A204.1 (cell line): ENCODE measurements at regions not wholly inside any gene's neighbourhood (a gene's known extent, or its start where the extent isn't known, plus 50 kb on each side); places are given as distances from the start of the nearest gene placed in this dataset.
"Not testable (repeated sequence)": the region's sequence is repeated elsewhere in the genome, so short reads cannot be mapped to it uniquely, and the experiment has no call there.

ENCODE experiments used
- FAIRE-seq: peaks from 2 replicates; lab custom pipeline; 2012; peaks lifted over from hg19 to GRCh38; lab: Jason Lieb, UNC

DNA sequence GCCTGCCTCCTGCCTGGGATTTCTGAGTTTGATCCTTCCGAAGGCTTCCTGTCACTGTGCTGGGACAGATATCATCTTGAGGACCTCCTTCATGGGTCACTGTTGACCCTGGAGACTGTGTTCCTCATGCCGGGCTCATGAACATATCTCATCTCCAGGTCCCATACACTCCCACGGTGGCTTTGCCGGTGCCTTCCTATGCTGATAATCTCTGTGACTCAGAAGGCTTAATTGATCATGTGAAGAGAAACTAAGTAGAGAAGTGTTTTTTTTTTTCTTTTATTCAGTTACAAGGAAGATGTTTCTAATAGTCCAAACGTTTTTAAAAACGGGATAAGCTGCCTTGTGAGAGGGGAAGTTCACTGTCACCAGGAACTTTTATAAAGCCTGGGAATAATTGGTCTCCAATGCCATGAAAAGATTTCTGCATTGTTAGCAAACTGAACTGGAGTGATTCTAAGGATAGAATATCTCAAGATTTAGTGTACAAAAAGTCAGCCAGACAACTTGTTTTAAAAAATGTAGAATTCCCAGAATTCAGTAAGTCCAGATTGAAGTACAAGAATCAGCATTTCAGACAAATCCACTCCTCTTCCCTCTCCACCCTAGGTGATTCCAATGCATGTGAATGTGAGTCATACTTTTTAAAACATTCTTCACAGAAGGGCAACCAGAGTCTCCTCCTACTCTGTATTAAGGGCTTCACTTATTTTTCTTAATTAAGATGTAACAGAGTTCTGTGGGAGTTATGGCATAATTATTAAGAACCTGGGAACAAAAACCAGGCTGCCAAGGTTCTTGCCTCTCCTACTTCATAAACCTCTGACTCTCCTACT lies 139.8 kb upstream of the LGR5 start:
- FAIRE-seq, result no peak

DNA sequence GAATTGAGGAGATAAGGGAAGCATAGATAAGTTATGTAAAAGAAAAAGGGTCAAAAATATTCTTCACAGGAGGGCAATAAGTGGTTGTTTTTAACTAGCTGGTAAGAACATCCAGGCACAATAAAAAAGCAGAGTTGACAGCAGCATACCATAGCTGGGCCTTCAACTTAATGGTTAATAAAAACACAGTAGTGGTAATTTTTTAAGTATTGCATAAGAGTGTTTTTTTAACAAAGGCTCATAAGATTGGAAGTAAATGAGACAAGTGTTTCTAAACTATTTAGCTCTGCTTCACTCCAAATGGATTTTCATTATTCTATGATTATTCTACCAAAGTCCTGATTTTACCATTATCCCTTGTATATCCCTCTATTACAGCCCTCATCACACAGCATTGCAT lies 140.1 kb upstream of the TSPAN8 start:
- FAIRE-seq, result no peak

DNA sequence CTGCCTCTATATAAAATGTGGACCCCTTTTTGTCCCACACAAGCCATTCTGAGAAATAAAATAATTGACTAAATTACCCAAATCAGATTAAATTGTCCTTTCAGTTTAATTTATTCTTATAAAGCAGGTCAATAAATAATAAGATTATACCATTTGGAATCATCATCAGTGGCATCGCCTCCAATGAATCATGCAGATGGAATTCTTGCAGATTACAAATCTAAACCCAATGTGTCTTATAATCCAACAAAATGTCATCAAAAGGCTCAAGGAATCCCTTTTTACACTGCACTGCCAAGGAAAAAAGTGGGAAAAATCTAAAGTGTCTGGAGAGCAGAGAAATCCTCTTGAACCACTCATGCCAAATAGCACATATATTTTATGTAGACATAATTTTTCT lies 138.2 kb upstream of the TSPAN8 start:
- no peak for FAIRE-seq

DNA sequence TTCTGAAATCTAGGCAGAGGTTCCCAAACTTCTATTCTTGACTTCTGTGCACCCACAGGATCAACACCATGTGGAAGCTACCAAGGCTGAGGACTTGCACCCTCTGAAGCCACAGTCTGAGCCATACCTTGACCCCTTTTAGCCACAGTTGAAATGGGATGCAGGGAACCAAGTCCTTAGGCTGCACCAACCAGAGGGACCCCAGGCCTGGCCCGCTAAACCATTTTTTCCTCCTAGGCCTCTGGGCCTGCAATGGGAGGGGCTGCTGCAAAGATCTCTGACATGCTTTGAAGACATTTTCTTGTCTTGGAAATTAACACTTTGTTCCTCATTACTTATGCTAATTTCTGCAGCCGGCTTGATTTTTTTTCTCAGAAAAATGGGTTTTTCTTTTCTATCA lies 133.9 kb upstream of the TSPAN8 start:
- no peak for FAIRE-seq

DNA sequence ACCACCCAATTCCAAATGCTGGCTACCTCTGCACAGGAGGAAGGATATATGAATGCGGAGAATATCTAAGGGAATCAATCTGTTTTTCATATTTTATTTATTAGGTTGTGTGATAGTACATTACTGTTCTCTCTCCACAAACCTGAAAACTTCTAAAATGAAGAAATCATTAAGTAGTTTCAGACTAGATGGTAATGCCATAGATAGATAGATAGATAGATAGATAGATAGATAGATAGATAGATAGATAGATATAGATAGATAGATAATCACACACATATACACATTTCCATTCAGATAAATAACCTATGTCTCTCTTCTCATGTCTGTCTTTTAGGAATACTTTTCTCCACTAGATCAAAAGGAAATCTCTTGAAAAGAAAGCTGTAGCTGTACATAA lies 126.1 kb upstream of the TSPAN8 start:
- FAIRE-seq, result no peak

DNA sequence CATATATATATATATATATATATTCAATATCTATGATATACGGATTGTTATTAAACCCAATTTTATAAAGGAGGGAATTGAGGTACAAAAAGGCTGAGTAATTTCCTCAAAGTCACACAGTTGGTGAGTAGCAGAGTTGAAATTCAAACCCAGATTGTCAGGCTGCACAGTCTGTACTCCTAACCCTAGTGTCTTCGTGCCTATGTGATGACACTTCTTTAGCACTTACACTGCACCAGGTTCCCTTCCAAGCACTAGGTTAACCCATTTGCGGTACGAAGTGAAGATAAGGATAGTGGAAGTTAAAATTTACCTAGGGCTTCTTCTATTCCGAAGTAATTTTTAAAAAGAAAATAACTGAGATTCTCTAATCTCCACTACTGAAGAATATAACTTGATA lies 125.1 kb upstream of the TSPAN8 start:
- FAIRE-seq, result no peak

DNA sequence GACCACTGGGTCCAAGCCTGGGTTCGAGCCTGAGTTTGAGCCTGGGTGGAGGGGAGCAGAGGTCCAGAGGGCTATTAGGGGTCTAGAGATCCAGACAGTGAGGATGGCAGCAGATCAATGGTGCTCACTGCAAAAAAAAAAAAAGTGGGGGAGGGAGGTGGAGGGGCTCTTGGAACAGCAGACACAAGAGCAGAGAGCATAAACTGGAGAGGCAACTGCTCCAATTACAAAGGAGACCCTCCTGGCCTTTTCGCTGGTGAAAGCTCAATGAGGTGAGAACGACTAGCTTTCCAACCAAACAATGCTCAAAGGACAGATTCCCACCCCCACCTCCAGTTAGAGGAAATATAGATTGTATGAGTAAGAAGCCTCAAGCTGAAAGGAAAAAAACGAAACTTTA lies 124.2 kb upstream of the TSPAN8 start:
- FAIRE-seq, result no peak

DNA sequence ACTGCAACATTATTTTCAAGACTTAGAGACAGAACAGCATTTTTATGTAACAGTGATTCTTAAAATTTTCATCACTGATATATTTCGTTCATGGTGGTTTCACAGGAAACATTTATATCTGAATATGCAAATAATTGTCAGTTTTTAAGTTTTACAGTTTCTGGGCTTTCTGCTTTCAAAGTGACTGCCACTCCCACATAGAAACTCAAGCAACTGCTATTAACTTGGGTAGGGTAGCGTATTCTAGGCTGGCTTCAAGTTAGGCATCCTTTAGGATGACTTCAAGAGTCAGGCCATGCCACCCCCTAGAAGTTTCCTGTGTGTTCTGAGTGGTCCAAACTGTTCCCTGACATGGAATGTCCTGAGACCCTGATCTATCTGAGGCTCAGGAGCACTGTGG lies 123.6 kb upstream of the TSPAN8 start:
- no peak for FAIRE-seq

DNA sequence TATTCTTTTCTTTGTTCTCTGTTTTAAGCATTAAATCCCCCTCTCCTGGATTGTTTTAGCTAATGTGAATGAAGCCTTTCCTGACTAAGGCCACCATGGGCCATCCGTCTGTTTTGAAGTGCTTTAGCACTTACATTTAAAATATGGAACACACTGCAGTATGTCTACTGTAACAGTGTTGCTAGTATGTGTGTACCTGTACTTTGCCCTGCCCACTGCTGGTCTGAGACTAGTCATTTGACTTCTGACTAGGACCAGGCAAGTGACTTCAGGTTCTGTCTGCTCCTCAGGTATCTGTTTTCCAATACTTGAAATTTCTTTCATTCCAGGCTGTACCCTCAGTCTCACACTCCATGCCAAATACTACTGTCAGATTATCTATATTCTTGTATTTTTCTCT lies 120.1 kb upstream of the TSPAN8 start:
- FAIRE-seq, result no peak

DNA sequence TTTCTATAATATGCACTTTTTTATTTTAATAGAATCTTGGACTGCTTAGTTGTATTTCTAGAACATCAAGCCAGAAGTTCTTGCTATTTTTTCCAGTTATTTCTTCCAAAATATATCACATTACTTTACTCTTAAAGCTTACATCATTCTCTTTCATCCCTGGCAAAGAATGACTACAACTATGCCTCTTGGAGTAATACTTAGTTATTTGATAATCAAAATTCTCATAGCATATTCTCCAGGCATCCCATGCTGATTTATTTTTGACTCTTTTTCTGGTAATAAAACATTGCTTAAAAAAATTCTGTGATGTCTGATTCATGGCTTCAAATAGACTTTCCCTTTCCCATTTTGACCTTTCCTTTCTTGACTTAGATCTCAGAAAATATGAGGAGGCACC lies 118.7 kb upstream of the TSPAN8 start:
- no peak for FAIRE-seq

DNA sequence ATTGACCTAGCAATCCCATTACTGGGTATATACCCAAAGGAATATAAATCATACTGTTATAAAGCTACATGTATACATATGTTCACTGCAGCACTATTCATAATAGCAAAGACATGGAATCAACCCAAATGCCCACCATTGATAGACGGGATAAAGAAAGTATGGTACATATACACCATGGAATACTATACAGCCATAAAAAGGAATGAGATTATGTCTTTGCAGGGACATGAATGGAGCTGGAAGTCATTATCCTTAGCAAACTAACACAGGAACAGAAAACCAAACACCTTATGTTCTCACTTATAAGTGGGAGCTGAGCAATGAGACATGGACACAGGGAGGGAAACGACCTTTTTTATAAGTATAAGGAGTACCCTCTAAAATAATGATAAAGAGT lies 113.0 kb upstream of the TSPAN8 start:
- FAIRE-seq, result not testable (repeated sequence)

DNA sequence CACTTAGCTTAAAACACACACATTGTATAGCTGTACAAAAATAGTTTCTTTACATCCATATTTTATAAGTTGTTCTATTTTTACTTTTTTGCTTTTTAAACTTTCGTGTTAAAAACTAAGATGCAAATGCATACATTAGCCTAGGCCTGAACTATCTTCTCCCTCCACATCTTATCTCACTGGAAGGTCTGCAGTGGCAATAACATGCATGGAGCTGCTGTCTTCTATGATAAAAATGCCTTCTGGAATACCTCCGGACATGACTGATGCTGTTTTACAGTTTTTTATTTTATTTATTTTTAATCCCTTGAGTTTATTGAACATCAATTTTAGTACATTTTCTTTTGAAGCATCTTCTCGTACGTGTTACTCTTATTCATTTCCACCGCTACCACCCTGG lies 112.3 kb upstream of the TSPAN8 start:
- no peak for FAIRE-seq

DNA sequence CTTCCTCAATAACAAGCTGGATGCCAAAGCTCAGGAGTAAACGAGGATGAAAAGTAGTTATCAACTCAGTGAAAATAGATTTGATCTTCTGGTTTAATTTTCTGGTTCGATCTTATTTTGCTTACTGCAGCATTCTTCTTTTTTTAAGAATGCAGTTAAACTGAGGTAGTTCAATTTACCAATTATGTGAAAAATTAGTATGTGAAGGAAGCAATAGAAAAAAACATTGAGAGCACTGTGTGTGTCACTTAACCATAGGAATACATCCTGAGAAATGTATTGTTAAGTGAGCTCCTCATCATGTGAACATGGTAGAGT lies 111.4 kb upstream of the TSPAN8 start:
- no peak for FAIRE-seq

DNA sequence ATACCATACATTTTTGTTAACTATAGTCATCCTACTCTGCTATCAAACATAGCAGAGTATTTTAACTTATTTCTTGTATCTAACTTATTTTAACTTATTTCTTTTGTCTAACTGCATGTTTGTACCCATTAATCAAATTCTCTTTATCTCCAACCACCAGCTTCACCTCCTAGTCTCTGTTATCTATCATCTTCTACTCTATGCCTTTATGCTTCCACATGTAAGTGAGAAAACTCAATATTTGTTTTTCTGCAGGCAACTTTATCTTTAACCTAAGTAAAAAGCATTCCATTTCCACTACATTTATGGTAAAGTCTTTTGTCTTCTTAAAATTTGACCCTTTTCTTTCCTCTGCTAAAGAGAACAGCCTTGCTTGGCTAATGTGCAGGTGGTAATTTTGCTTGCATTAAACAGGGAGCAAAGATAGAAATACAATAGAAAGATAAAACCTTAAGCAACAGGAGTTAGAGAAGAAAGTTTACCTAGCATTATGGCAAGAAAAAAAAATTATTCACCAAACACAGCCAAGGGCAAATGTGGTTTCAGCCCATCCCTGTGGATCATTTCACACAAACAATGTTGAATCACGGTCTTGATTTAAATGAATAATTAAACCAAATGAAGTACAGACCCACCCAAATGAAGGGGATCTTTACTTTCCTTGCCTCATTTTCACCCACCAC lies 110.9 kb upstream of the TSPAN8 start:
- no peak for FAIRE-seq

DNA sequence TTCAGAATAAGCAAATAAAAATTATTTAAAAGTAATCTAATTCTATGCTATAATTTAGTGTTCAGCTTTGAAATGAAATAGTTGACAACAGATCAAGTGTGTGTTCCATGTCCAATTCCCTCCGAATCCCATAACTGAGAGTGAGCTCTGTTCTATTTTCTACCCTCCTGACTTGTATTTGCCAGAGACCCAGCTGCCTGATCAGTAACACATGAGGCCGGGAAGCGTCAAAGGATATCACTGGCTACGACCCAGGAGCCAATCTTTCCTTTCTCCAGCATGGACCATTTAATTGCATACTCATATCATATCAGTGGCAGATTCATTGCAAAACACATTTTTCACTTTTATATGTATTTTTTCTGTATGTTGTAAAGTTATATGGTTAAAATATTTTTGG lies 108.8 kb upstream of the TSPAN8 start:
- no peak for FAIRE-seq

DNA sequence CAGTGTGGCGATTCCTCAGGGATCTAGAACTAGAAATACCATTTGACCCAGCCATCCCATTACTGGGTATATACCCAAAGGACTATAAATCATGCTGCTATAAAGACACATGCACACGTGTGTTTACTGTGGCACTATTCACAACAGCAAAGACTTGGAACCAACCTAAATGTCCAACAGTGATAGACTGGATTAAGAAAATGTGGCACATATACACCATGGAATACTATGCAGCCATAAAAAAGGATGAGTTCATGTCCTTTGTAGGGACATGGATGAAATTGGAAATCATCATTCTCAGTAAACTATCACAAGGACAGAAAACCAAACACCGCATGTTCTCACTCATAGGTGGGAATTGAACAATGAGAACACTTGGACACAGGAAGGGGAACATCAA lies 107.9 kb upstream of the TSPAN8 start:
- not testable (repeated sequence) for FAIRE-seq

DNA sequence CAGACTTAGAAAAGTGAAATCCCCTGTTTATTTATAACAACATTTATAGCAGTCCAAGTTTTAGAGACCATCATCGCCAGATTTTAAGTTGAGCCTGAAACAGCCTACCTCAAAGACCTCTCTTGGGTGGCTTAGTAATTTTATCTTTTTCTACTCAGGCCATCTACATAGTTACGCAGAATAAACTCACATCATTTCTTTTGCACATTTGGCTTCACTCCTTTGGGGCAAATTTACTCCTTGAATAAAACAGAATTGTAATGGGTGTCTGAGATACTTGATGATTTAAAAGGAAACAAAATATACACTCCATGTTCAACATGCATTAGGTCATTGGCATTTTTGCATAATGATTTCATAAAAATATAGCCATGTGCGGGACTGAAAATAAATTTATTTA lies 104.7 kb upstream of the TSPAN8 start:
- no peak for FAIRE-seq

DNA sequence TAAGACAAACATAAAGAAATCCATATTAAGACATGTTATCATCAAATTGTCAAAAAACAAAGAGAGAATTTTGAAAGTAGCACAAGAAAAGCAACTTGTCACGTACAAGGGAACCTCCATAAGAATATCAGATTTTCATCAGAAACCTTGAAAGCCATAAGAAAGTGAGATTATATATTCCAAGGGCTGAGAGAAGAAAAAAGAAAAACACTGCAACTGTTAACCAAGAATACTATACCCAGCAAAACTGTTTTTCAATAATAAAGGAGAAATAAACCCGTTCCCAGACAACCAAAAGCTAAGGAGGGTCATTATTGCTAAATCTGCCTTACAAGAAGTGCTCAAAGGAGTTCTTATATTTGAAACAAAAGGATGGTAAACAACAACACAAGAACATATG lies 94.7 kb upstream of the TSPAN8 start:
- no peak for FAIRE-seq

DNA sequence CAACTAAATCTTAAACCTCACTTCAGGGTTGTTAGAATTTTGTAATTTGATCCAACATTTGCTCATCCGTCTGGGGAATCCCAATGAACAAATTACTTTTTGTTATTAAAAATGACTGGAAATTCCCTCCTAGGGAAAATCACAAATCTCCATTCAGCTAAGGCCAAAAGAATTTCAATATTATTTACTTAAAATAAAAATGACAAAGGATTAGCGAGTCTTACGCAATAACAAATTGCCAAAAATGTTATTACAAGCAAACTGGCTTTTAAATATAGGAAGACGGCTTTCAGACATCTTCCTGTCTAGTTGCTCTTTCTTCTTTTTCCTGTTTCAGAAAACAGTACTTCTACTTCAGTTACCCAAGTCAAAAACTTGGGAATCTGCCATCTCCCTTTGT lies 92.4 kb upstream of the TSPAN8 start:
- FAIRE-seq, result no peak

DNA sequence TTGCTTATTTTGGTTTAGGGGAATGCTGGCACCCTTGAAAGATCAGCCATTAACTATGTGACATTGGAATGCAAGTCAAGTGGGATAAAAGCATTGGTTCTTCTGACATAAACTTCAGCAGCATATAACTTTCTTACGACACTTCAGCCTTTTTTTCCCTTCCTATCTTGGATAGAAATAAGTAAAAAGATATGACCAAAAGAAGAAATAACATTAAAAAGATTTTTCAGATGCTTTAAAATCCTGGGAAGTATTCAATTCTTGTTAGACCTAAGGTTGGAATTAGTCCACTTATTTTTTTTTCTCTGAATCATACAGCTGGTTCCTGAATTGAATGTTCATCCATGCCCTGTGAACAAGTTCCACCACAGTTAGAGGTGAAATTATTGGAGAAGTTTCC lies 85.6 kb upstream of the TSPAN8 start:
- FAIRE-seq, result no peak

DNA sequence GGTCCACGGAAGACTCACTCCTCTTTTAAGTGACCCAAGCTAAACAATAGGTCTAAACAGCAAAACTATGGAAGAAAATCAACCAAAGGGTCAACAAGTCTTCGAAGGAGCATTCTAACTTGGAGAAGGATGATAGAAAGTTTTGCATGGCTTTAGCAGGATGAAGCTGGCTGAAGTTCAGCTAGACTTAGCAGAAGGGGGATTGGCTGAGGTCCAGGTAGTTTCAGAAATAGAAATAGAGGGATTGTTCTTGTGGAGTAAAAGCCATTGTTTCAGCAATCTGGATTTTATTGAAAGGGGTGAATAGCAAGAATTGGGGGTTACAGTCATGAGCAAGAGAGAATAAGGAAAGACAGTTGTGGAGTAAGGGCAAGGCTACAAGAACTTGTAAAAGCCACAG lies 84.7 kb upstream of the TSPAN8 start:
- no peak for FAIRE-seq

DNA sequence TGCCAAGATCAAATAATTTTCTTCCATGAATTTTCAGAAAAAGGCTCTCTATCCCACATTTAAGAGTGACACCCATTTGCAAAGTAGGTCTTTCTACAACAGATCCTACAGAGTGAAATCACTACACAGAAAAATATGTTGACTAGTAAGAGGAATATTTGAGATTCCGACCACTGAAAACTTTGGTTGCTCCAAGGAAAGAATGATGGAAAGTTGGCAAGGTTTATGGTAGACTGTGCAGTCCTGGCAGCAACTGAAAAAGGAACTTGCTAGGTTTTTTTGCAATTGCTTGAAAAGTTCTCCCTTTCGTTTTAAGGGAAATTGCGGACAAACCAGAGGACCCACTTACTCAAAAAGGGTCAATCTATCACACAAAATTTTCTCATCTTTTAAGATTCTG lies 83.1 kb upstream of the TSPAN8 start:
- FAIRE-seq, result no peak

DNA sequence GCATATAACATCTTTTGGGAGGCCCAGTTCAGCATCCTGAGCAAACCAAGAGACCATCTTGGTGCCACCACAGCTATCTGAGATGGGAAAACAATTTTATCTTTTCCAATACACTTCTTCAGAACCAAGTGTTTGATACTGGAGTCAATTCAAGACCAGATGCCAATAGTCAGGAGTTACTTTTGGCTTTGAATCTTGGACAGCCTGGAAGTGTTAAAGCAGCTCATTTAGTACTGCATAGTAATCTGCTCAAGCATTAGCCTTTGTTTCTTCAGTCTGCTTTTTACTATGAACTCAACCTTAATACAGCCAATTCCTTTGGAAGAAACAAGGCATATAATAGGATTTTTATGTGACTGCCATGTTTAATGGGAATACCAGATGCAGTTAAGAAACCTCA lies 81.9 kb upstream of the TSPAN8 start:
- FAIRE-seq, result no peak

DNA sequence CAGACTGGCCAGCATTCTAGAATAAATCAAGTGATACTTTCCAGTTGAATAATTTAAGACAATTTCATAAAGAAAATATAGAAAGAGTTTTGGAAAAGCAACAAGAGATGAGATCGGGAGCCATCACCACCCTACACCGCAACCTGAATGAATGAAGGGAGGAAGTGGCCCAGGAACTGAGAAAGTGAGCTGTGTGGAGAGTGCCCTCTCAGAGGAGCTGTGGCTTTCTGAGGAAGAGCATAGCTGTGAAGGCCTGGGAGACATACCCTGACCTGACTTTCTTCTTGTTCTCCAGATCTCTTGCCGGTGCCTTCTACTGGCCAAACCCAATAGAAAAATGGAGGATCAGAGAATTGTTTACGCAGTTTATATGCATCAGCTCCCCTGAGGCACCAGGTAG lies 79.3 kb upstream of the TSPAN8 start:
- FAIRE-seq, result no peak
